Stomach (tissue), 4 donors: ENCODE measurements at regions not wholly inside any gene's neighbourhood (a gene's known extent, or its start where the extent isn't known, plus 50 kb on each side); places are given as distances from the start of the nearest gene placed in this dataset.

Source experiments
- EP300 ChIP-seq: sonication (generic); formaldehyde crosslinking; IDR thresholded peaks from one replicate; pipeline ENCODE4 v1.6.1; 2017; ENCODE audit warnings: antibody characterized with exemption
- POLR2A ChIP-seq, 4 donors: fragments of 450-650 bp; IDR thresholded peaks; one replicate each; pipeline ENCODE4 v1.6.1; 2016; ENCODE audit warnings: antibody characterized with exemption in 4 of 4, control low read depth in 2 of 4, mild to moderate bottlenecking in 1 of 4, moderate library complexity in 1 of 4
- POLR2AphosphoS5 ChIP-seq, 3 donors: sonication (generic); formaldehyde crosslinking; IDR thresholded peaks; one replicate each; pipeline ENCODE4 v1.6.1; 2016; ENCODE audit warnings: antibody characterized with exemption in 3 of 3
- TF ChIP-seq, protein P1 (sequence below), 7 experiments: fragments of 450-650 bp in 4 of 7; fragments of 200-600 bp in 3 of 7; sonication (generic) in 3 of 7; IDR thresholded peaks; one replicate each; pipeline ENCODE4 v1.5.1; 2016 to 2019; ENCODE audit warnings: antibody characterized with exemption in 7 of 7, control low read depth in 2 of 7, mild to moderate bottlenecking in 1 of 7

DNA sequence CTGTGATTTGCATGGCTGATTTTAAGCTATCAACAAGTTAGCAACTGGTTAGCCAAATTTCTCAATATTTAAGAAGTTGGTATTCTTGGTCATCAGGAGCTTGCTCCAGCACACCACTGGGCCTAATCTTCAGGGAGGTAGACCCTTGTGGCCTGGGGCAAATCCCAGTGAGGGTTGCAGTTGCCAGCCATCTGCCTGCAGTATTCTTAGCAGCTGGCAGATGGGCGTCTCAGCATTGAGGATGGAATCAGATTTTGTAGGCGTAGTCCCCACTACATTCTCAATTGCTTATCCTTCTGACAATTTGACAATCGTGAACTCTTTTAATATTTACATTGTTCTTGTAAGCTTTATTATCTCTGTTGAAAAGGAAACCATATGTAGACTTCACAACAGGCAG, 1266.2 kb downstream of the SLITRK5 start:
- TF ChIP-seq, protein P1, sequence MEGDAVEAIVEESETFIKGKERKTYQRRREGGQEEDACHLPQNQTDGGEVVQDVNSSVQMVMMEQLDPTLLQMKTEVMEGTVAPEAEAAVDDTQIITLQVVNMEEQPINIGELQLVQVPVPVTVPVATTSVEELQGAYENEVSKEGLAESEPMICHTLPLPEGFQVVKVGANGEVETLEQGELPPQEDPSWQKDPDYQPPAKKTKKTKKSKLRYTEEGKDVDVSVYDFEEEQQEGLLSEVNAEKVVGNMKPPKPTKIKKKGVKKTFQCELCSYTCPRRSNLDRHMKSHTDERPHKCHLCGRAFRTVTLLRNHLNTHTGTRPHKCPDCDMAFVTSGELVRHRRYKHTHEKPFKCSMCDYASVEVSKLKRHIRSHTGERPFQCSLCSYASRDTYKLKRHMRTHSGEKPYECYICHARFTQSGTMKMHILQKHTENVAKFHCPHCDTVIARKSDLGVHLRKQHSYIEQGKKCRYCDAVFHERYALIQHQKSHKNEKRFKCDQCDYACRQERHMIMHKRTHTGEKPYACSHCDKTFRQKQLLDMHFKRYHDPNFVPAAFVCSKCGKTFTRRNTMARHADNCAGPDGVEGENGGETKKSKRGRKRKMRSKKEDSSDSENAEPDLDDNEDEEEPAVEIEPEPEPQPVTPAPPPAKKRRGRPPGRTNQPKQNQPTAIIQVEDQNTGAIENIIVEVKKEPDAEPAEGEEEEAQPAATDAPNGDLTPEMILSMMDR (IDR thresholded peaks at IDR 0.05) = no peak
- TF ChIP-seq EP300 (no peak), POLR2A (IDR thresholded peaks at IDR 0.05) (no peak), POLR2AphosphoS5 (IDR thresholded peaks at IDR 0.05) (no peak)
